Endothelial cell of umbilical vein (primary cell): ENCODE measurements at regions not wholly inside any gene's neighbourhood (a gene's known extent, or its start where the extent isn't known, plus 50 kb on each side); places are given as distances from the start of the nearest gene placed in this dataset.
"Not testable (repeated sequence)": the region's sequence is repeated elsewhere in the genome, so short reads cannot be mapped to it uniquely, and the experiment has no call there.

Experiments
- BruUV-seq: library from RNA; stranded (reverse); fragments of 400-500 nt; replicated peaks from 2 replicates; lab custom pipeline; 2021; lab: Mats Ljungman, UMichigan
- CTCF ChIA-PET: fragments of 300-600, 350-600 bp; sonication (Branson Sonifier 250); formaldehyde crosslinking; loops from one replicate; lab custom pipeline; 2021; ENCODE audit warnings: antibody characterized with exemption, inconsistent platforms; lab: Charles Lee
- POLR2A ChIA-PET: fragments of 300-600, 350-600 bp; sonication (Branson Sonifier 250); formaldehyde crosslinking; loops from one replicate; lab custom pipeline; 2021; ENCODE audit warnings: antibody characterized with exemption, inconsistent platforms; lab: Charles Lee
- DNase-seq: peaks from one replicate; pipeline ENCODE4 v3.0.0-alpha.2; 2011; ENCODE audit warnings: low read depth, low spot score
- FAIRE-seq: peaks from 2 replicates; lab custom pipeline; 2011; peaks lifted over from hg19 to GRCh38; lab: Jason Lieb, UNC
- H2AFZ ChIP-seq: 2 replicates; pipeline ENCODE4 v1.6.0; 2012; ENCODE audit warnings: low read depth, low read length, control low read depth, inconsistent platforms
- H3K27ac ChIP-seq: 2 replicates; pipeline ENCODE4 v1.5.1; 2011; ENCODE audit warnings: low read depth, mild to moderate bottlenecking, control low read depth, low read length, moderate library complexity; ENCODE audit not compliant: insufficient read depth
- H3K27me3 ChIP-seq, 2 experiments: 2 replicates each; pipeline versions ENCODE4 v1.6.0 to v1.6.1; 2011; ENCODE audit warnings: low read length in 2 of 2, mixed read lengths in 1 of 2; ENCODE audit not compliant: control insufficient read depth in 2 of 2, insufficient read depth in 2 of 2
- H3K36me3 ChIP-seq, 2 experiments: 2 replicates in 1 of 2; 3 replicates in 1 of 2; pipeline ENCODE4 v1.5.1; 2011; ENCODE audit warnings: low read length in 2 of 2, mild to moderate bottlenecking in 1 of 2, moderate library complexity in 1 of 2; ENCODE audit not compliant: control insufficient read depth in 2 of 2, insufficient read depth in 2 of 2; ENCODE audit errors: extremely low read depth in 1 of 2
- H3K4me1 ChIP-seq: 3 replicates; pipeline ENCODE4 v1.5.1; 2011; ENCODE audit warnings: mild to moderate bottlenecking, low read length; ENCODE audit not compliant: control insufficient read depth, insufficient read depth; ENCODE audit errors: extremely low read depth
- H3K4me2 ChIP-seq: 2 replicates; pipeline ENCODE4 v1.6.1; 2011; ENCODE audit warnings: low read length, control low read depth, mixed read lengths; ENCODE audit not compliant: insufficient read depth
- H3K4me3 ChIP-seq, 3 experiments: fragments of 200-600 bp in 1 of 3; sonication (generic), shearing (Covaris generic) in 1 of 3; replicated peaks in 1 of 3; 2 replicates each; pipeline ENCODE4 v1.5.1; 2011 to 2016; ENCODE audit warnings: control low read depth in 3 of 3, low read length in 3 of 3, mild to moderate bottlenecking in 2 of 3, inconsistent platforms in 1 of 3, low read depth in 1 of 3, moderate library complexity in 1 of 3; ENCODE audit not compliant: insufficient read depth in 1 of 3
- H3K79me2 ChIP-seq: 2 replicates; pipeline ENCODE4 v1.6.0; 2012; ENCODE audit warnings: low read length, inconsistent platforms; ENCODE audit not compliant: control insufficient read depth, insufficient read depth
- H3K9ac ChIP-seq: replicated peaks from 2 replicates; pipeline ENCODE3; 2011; ENCODE audit warnings: low read length, control low read depth; ENCODE audit not compliant: insufficient read depth; ENCODE audit errors: extremely low read depth
- H3K9me1 ChIP-seq: replicated peaks from 3 replicates; pipeline ENCODE4 v1.6.0; 2011; ENCODE audit warnings: mild to moderate bottlenecking, low read length; ENCODE audit not compliant: control insufficient read depth, insufficient read depth; ENCODE audit errors: extremely low read depth
- H3K9me3 ChIP-seq: replicated peaks from 2 replicates; pipeline ENCODE4 v1.5.1; 2012; ENCODE audit warnings: low read length, inconsistent platforms; ENCODE audit not compliant: control insufficient read depth, insufficient read depth
- H4K20me1 ChIP-seq: replicated peaks from 2 replicates; pipeline ENCODE3; 2011; ENCODE audit warnings: mild to moderate bottlenecking, low read length; ENCODE audit not compliant: control insufficient read depth, insufficient read depth; ENCODE audit errors: extremely low read depth
- POLR2AphosphoS5 ChIP-seq: IDR thresholded peaks from 2 replicates; pipeline ENCODE4 v1.6.1; 2012; ENCODE audit warnings: low read depth, mild to moderate bottlenecking, control low read depth, low read length, moderate library complexity; ENCODE audit not compliant: insufficient read depth
- dilution Hi-C: fragments of 300-500 bp; cut with MboI; formaldehyde crosslinking; loops from one replicate; pipeline ENCODE4 v1.15.0; 2019; ENCODE audit warnings: low sequenced_read_pairs; ENCODE audit not compliant: extremely low pct_ligation_motif_present
- intact Hi-C: fragments of 100-400 bp; cut with micrococcal nuclease; formaldehyde crosslinking; loops from one replicate; pipeline ENCODE4 v1.10.0; 2022

DNA sequence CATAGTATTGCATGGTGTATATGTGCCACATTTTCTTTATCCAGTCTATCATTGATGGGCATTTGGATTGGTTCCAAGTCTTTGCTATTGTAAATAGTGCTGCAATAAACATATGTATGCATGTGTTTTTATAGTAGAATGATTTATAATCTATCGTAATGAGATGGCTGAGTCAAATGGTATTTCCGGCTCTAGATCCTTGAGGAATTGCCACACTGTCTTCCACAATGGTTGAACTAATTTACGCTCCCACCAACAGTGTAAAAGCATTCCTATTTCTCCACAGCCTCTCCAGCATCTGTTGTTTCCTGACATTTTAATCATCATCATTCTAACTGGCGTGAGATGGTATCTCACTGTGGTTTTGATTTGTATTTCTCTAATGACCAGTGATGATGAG is 608.5 kb upstream of the SEMA6D start:
- H3K4me3 ChIP-seq, FAIRE-seq, H3K27ac ChIP-seq, H3K79me2 ChIP-seq, intact Hi-C loops, H3K9me1 ChIP-seq, H4K20me1 ChIP-seq, DNase-seq, CTCF ChIA-PET, BruUV-seq, H3K9me3 ChIP-seq, dilution Hi-C loops, H3K4me2 ChIP-seq, H3K9ac ChIP-seq, H3K27me3 ChIP-seq, H3K4me1 ChIP-seq, H2AFZ ChIP-seq, H3K36me3 ChIP-seq, POLR2A ChIA-PET: not testable (repeated sequence)

- Histone ChIP-seq H4K20me1 (no peaks in the 10 kb centered on the region), H3K27me3 (no peaks in the 10 kb centered on the region), H3K9me3 (no peaks in the 10 kb centered on the region), H3K4me2 (no peak overlapping the region), H3K9me1 (no peaks in the 10 kb centered on the region), H3K27ac (no peak overlapping the region), H3K4me1 (no peaks in the 10 kb centered on the region), H3K79me2 (no peaks in the 10 kb centered on the region), H3K9ac (no peak overlapping the region), H2AFZ (no peak overlapping the region), H3K36me3 (no peaks in the 10 kb centered on the region), H3K4me3 (no peak overlapping the region)
- FAIRE-seq (no peak), DNase-seq (no peak)
- dilution Hi-C loops (no loop called here), intact Hi-C loops (no loop called here)
- ChIA-PET POLR2A (no interaction called here), CTCF (no interaction called here)
- BruUV-seq: no TSS peak
- TF ChIP-seq POLR2AphosphoS5: no peak
Measured at GRCh38 chr15:47116698-47117097, 600.6 kb upstream of the SEMA6D start.
